CD4-positive, alpha-beta memory T cell (primary cell): ENCODE measurements at regions not wholly inside any gene's neighbourhood (a gene's known extent, or its start where the extent isn't known, plus 50 kb on each side); places are given as distances from the start of the nearest gene placed in this dataset.

Source experiments
- CTCF ChIA-PET: fragments of 350-600 bp; sonication (Branson Sonifier 250); formaldehyde crosslinking; loops from one replicate; lab custom pipeline; 2021; ENCODE audit warnings: inconsistent platforms; ENCODE audit not compliant: partially characterized antibody; lab: Charles Lee
- POLR2A ChIA-PET: fragments of 350-600 bp; sonication (Branson Sonifier 250); formaldehyde crosslinking; loops from one replicate; lab custom pipeline; 2021; ENCODE audit not compliant: partially characterized antibody; lab: Charles Lee
- DNase-seq, 5 donors: peaks; one replicate each; pipeline versions ENCODE4 v3.0.0 to v3.0.0-alpha.2; 2020 to 2022; ENCODE audit warnings: mixed read lengths in 1 of 5
- H3K27ac ChIP-seq: one replicate; pipeline ENCODE4 v1.7.0; 2013; ENCODE audit warnings: low read depth, low read length
- H3K27me3 ChIP-seq: 2 replicates; pipeline ENCODE4 v1.7.0; 2013; ENCODE audit warnings: mild to moderate bottlenecking, low read length, moderate library complexity; ENCODE audit not compliant: insufficient read depth
- H3K36me3 ChIP-seq: 2 replicates; pipeline ENCODE4 v1.7.0; 2013; ENCODE audit warnings: mild to moderate bottlenecking, low read length, moderate library complexity; ENCODE audit not compliant: insufficient read depth
- H3K4me1 ChIP-seq: 2 replicates; pipeline ENCODE4 v1.7.0; 2013; ENCODE audit warnings: mild to moderate bottlenecking, low read length, moderate library complexity; ENCODE audit not compliant: insufficient read depth
- H3K4me3 ChIP-seq, 2 donors: one replicate each; pipeline ENCODE4 v1.7.0; 2013; ENCODE audit warnings: low read length in 2 of 2, mild to moderate bottlenecking in 1 of 2
- H3K9me3 ChIP-seq, 2 donors: one replicate each; pipeline ENCODE4 v1.7.0; 2013; ENCODE audit warnings: low read length in 2 of 2, control low read depth in 1 of 2; ENCODE audit not compliant: control insufficient read depth in 1 of 2
- H3K27ac Mint-ChIP-seq, 7 donors: one replicate each; pipeline ENCODE4 v1.8.0; 2020 to 2021; ENCODE audit warnings: mixed read lengths in 7 of 7, mild to moderate bottlenecking in 6 of 7, inconsistent platforms in 3 of 7, moderate library complexity in 3 of 7
- H3K27me3 Mint-ChIP-seq, 2 donors: one replicate each; pipeline ENCODE4 v1.8.0; 2020 to 2021; ENCODE audit warnings: mixed read lengths in 2 of 2
- H3K36me3 Mint-ChIP-seq, 2 donors: one replicate each; pipeline ENCODE4 v1.8.0; 2020 to 2021; ENCODE audit warnings: mixed read lengths in 2 of 2, inconsistent platforms in 1 of 2, mild to moderate bottlenecking in 1 of 2
- H3K4me1 Mint-ChIP-seq, 4 donors: one replicate each; pipeline ENCODE4 v1.8.0; 2020 to 2021; ENCODE audit warnings: mixed read lengths in 4 of 4, mild to moderate bottlenecking in 1 of 4
- H3K4me3 Mint-ChIP-seq, 8 donors: one replicate each; pipeline ENCODE4 v1.8.0; 2020 to 2021; ENCODE audit warnings: mixed read lengths in 8 of 8, mild to moderate bottlenecking in 7 of 8, moderate library complexity in 6 of 8, inconsistent platforms in 3 of 8
- H3K9me3 Mint-ChIP-seq, 8 donors: one replicate each; pipeline ENCODE4 v1.8.0; 2020 to 2021; ENCODE audit warnings: mixed read lengths in 8 of 8, mild to moderate bottlenecking in 5 of 8, inconsistent platforms in 3 of 8, moderate library complexity in 1 of 8
- intact Hi-C: fragments of 100-400 bp; cut with micrococcal nuclease; formaldehyde crosslinking; loops from one replicate; pipeline ENCODE4 v1.15.1; 2023

DNA sequence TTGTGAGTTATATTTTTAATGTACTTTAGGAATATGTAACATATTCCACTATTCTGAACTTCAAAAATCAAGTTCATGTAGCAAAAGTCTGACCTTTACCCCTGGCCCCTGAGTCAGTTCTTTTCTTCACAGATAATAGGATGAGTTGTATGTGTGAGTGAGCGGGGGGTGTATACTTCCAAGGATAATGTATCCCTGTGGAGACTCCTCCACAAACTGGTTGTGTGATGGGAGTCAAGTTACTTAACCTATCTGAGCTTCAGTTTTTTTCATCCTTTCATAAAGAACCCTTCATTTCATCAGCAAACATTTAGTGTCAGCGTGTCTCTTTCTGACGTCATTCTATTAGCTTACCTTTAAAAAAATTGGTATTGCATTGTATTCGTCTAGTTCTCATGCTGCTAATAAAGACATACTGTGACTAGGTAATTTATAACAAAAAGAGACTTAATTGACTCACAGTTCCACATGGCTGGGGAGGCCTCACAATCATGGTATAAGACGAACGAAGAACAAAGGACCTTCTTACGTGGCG is 288.1 kb upstream of the GPC6 start:
- H3K27me3 ChIP-seq: no peaks in the 10 kb centered on the region
- no peak for DNase-seq
- no peaks in the 10 kb centered on the region for H3K4me1 Mint-ChIP-seq
- H3K27me3 Mint-ChIP-seq: no peaks in the 10 kb centered on the region
- H3K27ac ChIP-seq: no peak overlapping the region
- no peaks in the 10 kb centered on the region for H3K9me3 Mint-ChIP-seq
- no peak overlapping the region for H3K4me3 ChIP-seq
- H3K9me3 ChIP-seq: no peaks in the 10 kb centered on the region
- CTCF ChIA-PET: interaction anchor here (0.7 kb wide), 1 partner anchor 38 kb away, joined by 3 read pairs; no protein-coding TSS in a partner anchor
- intact Hi-C loops: no loop called here
- no peak overlapping the region for H3K4me3 Mint-ChIP-seq
- H3K4me1 ChIP-seq: no peaks in the 10 kb centered on the region
- POLR2A ChIA-PET: no interaction called here
- no peaks in the 10 kb centered on the region for H3K36me3 Mint-ChIP-seq
- no peaks in the 10 kb centered on the region for H3K36me3 ChIP-seq
- no peak overlapping the region for H3K27ac Mint-ChIP-seq

DNA sequence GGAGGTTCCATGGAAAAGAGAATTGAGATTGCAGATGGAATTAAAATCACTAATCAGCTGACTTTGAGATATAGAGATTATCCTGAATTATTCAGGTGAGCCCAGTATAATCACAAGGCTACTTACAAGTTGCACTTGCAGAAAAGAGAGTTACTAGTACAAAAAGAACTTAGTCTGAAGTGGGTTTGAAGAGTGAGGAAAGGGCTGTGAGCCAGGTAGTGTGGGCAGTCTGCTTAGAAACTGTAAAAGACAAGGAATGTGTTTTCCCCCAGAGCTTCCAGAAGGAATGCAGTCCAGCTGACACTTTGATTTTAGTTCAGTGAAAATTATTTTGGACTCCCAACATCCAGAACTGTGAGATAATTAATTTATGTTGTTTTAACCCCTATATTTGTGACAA is 285.4 kb upstream of the GPC6 start:
- H3K27me3 ChIP-seq: no peaks in the 10 kb centered on the region
- no peaks in the 10 kb centered on the region for H3K27me3 Mint-ChIP-seq
- no peak for DNase-seq
- intact Hi-C loops: no loop called here
- no peaks in the 10 kb centered on the region for H3K9me3 Mint-ChIP-seq
- H3K4me3 Mint-ChIP-seq: no peak overlapping the region
- no peaks in the 10 kb centered on the region for H3K4me1 Mint-ChIP-seq
- no peak overlapping the region for H3K27ac ChIP-seq
- CTCF ChIA-PET: no interaction called here
- H3K36me3 Mint-ChIP-seq: no peaks in the 10 kb centered on the region
- no peaks in the 10 kb centered on the region for H3K36me3 ChIP-seq
- H3K4me3 ChIP-seq: no peak overlapping the region
- H3K9me3 ChIP-seq: no peaks in the 10 kb centered on the region
- POLR2A ChIA-PET: no interaction called here
- no peak overlapping the region for H3K27ac Mint-ChIP-seq
- no peaks in the 10 kb centered on the region for H3K4me1 ChIP-seq

DNA sequence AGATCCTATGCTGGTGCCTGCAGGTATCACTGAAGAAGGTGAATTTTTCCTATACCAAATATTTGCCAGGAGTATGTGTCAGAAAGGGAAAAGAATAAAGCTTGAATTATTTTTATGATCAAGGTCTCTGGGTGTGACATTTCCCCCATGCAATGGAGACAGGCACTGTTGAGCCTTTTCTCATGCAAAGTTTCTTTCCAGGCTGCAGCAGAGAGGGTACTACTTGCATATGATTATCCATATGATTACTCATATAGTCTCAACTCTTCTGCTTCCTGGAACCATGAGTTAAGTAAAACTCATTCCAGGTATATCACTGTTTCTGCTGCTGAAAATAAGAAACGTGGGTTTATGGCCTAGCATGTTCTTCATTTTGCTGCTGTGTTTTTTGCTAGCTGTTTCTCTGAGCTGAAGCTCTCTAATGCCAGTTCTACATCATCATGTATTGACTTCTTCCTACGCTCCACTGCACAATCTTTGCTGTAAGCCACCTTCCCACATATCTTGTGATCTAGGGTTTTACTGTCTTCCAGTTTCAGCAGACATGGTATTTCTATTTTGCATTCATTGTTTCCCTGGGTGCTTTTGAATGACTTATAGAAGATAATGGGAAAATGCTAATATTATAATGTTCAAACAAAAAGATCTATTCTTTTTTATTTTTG is 278.7 kb upstream of the GPC6 start:
- no peak for DNase-seq
- intact Hi-C loops: no loop called here
- no peaks in the 10 kb centered on the region for H3K27me3 ChIP-seq
- no peaks in the 10 kb centered on the region for H3K4me1 ChIP-seq
- Mint-ChIP-seq H3K4me1 (no peaks in the 10 kb centered on the region), H3K27me3 (no peaks in the 10 kb centered on the region), H3K36me3 (no peaks in the 10 kb centered on the region), H3K4me3 (no peak overlapping the region), H3K9me3 (peaks cover 0 to 2% (median 0%) of the 10 kb centered on the region in 8 donors), H3K27ac (no peak overlapping the region)
- no peaks in the 10 kb centered on the region for H3K36me3 ChIP-seq
- POLR2A ChIA-PET: no interaction called here
- CTCF ChIA-PET: no interaction called here
- H3K27ac ChIP-seq: no peak overlapping the region
- H3K9me3 ChIP-seq: no peaks in the 10 kb centered on the region
- H3K4me3 ChIP-seq: no peak overlapping the region

DNA sequence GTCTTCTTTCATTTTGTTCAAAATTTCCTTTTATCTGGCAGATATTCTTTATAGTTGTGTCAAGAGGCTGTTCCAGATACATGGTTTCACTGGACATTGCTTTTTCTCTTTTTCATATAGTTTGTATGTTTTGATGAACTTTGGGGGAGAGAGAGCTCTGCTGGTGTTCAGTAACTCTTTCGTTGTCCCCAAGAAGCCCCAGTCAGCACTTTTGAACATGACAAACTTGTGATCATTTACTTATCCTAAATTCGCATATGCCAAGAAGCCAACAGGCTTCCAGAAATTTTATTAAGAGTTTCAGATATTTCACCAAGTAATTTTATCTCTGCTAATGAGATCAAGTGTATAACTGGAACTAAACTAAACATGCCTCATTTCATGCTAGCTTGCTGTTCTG is 275.8 kb upstream of the GPC6 start:
- Mint-ChIP-seq H3K4me1 (no peaks in the 10 kb centered on the region), H3K36me3 (no peaks in the 10 kb centered on the region), H3K9me3 (peaks cover 0 to 6% (median 0%) of the 10 kb centered on the region in 8 donors), H3K27me3 (no peaks in the 10 kb centered on the region), H3K4me3 (no peak overlapping the region), H3K27ac (no peak overlapping the region)
- Histone ChIP-seq H3K27ac (no peak overlapping the region), H3K36me3 (no peaks in the 10 kb centered on the region), H3K27me3 (no peaks in the 10 kb centered on the region), H3K9me3 (no peaks in the 10 kb centered on the region), H3K4me1 (no peaks in the 10 kb centered on the region), H3K4me3 (no peak overlapping the region)
- intact Hi-C loops: no loop called here
- no peak for DNase-seq
- POLR2A ChIA-PET: no interaction called here
- CTCF ChIA-PET: no interaction called here

DNA sequence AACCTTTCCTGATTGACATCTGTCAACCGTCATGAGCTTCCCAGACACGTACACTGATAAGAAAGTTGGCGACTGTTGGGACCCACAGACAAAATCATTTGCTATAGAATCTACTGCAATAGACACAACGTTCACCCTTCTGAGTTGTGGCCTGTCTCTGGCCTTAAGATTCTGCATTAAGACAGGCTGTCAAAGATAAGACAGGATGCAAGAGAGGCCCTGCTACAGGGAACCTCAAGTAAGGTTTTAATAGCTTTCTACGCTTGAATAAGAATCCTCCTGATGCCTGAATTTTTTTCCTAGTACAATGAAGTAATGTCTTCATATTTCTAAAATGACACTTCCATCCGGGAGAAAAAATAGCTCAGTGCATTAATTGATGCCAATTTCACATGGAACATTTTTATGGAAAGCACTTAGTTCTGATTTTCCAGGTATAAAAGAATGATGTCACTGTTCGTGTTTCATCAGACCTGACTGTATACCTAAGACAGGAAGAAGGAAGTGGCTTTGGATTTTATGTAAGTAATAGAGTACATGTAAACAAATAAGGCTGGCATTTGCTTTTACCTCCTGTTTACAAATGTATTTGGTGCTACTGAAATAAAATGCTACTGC is 275.2 kb upstream of the GPC6 start:
- CTCF ChIA-PET: no interaction called here
- intact Hi-C loops: no loop called here
- no peak for DNase-seq

DNA sequence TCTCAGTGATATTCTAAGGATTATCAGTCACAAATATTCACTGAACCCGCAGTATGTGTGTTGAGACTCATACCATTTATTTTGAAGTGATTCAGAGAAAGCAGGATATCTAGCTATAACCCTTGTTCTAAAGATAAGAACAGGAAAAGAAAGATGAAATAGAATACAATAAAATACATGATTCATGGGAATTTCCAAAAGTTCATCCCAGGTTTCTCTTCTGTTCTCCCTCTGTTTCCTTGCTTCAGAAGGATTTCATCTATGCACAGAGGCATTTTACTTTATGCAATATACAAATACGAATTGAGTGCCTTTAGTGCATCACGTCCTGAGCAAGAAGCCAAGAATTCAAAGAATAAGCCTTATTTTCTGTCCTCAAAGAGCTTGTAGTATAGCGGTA is 274.4 kb upstream of the GPC6 start:
- no peaks in the 10 kb centered on the region for H3K4me1 Mint-ChIP-seq
- ChIA-PET POLR2A (no interaction called here), CTCF (no interaction called here)
- Histone ChIP-seq H3K4me3 (no peak overlapping the region), H3K9me3 (no peaks in the 10 kb centered on the region), H3K27me3 (no peaks in the 10 kb centered on the region), H3K36me3 (no peaks in the 10 kb centered on the region), H3K4me1 (no peaks in the 10 kb centered on the region), H3K27ac (no peak overlapping the region)
- H3K4me3 Mint-ChIP-seq: no peak overlapping the region
- intact Hi-C loops: no loop called here
- no peaks in the 10 kb centered on the region for H3K36me3 Mint-ChIP-seq
- no peak overlapping the region for H3K27ac Mint-ChIP-seq
- peaks cover 0 to 8% (median 0%) of the 10 kb centered on the region in 8 donors for H3K9me3 Mint-ChIP-seq
- DNase-seq: no peak
- H3K27me3 Mint-ChIP-seq: no peaks in the 10 kb centered on the region

More for the DNA sequence above, 275.2 kb upstream of the GPC6 start:
- Mint-ChIP-seq H3K4me3 (no peak overlapping the region), H3K27me3 (no peaks in the 10 kb centered on the region), H3K36me3 (no peaks in the 10 kb centered on the region), H3K4me1 (no peaks in the 10 kb centered on the region), H3K9me3 (peaks cover 0 to 8% (median 0%) of the 10 kb centered on the region in 8 donors), H3K27ac (no peak overlapping the region)
- Histone ChIP-seq H3K27ac (no peak overlapping the region), H3K27me3 (no peaks in the 10 kb centered on the region), H3K4me1 (no peaks in the 10 kb centered on the region), H3K4me3 (no peak overlapping the region), H3K36me3 (no peaks in the 10 kb centered on the region), H3K9me3 (no peaks in the 10 kb centered on the region)
- POLR2A ChIA-PET: no interaction called here

DNA sequence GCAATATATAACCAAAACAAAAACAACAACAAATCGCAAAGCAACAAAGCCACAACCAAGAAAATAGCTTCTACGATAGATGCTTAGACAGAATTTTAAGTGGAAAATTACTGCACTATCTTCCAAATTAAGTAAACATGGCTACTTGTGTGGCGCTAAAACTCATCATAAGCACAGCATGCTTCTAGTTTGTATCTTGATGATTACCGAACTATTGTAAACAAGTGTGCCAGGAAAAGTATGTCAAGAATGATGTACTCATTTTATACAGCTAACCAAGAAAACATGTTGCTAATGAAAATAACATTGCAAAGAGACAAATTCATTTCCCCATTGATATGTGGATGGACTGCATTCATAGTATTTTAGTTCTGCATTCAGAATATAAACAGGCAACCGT is 271.9 kb upstream of the GPC6 start:
- H3K4me1 Mint-ChIP-seq: no peaks in the 10 kb centered on the region
- ChIA-PET CTCF (no interaction called here), POLR2A (no interaction called here)
- no peaks in the 10 kb centered on the region for H3K27me3 Mint-ChIP-seq
- intact Hi-C loops: no loop called here
- no peak overlapping the region for H3K27ac Mint-ChIP-seq
- H3K27ac ChIP-seq: no peak overlapping the region
- no peak overlapping the region for H3K4me3 ChIP-seq
- H3K4me3 Mint-ChIP-seq: no peak overlapping the region
- no peaks in the 10 kb centered on the region for H3K36me3 ChIP-seq
- peaks cover 0 to 11% (median 3%) of the 10 kb centered on the region in 8 donors for H3K9me3 Mint-ChIP-seq
- DNase-seq: no peak
- no peaks in the 10 kb centered on the region for H3K27me3 ChIP-seq
- H3K4me1 ChIP-seq: no peaks in the 10 kb centered on the region
- H3K9me3 ChIP-seq: no peaks in the 10 kb centered on the region
- no peaks in the 10 kb centered on the region for H3K36me3 Mint-ChIP-seq
